ENCODE measurements at regions not wholly inside any gene's neighbourhood (a gene's known extent, or its start where the extent isn't known, plus 50 kb on each side); places are given as distances from the start of the nearest gene placed in this dataset.

DNA sequence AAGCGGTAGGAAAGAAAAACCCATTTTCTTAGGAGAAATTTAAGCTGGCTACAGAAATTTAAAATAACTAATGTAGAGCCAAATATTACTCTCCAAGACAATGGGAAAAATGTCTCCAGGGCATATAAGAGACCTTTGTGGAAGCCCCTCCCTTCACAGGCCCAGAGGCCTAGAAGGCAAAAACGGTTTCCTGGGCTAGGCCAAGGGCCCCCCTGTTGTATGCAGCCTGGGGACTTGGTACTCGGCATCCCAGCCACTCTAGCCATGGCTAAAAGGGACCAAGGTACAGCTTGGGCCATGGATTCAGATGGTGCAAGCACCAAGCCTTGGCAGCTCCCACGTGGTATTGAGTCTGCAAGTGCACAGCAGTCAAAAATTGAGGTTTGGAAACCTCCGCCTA, 90.1 kb downstream of the CGGBP1 start:
- TF ChIP-seq, protein P1, sequence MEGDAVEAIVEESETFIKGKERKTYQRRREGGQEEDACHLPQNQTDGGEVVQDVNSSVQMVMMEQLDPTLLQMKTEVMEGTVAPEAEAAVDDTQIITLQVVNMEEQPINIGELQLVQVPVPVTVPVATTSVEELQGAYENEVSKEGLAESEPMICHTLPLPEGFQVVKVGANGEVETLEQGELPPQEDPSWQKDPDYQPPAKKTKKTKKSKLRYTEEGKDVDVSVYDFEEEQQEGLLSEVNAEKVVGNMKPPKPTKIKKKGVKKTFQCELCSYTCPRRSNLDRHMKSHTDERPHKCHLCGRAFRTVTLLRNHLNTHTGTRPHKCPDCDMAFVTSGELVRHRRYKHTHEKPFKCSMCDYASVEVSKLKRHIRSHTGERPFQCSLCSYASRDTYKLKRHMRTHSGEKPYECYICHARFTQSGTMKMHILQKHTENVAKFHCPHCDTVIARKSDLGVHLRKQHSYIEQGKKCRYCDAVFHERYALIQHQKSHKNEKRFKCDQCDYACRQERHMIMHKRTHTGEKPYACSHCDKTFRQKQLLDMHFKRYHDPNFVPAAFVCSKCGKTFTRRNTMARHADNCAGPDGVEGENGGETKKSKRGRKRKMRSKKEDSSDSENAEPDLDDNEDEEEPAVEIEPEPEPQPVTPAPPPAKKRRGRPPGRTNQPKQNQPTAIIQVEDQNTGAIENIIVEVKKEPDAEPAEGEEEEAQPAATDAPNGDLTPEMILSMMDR (IDR thresholded peaks at IDR 0.05) = no peak
- TF ChIP-seq POLR2A (IDR thresholded peaks at IDR 0.05) = no peak

Data from lower leg skin (tissue), 3 donors.